ENCODE measurements at regions not wholly inside any gene's neighbourhood (a gene's known extent, or its start where the extent isn't known, plus 50 kb on each side); places are given as distances from the start of the nearest gene placed in this dataset.

DNA sequence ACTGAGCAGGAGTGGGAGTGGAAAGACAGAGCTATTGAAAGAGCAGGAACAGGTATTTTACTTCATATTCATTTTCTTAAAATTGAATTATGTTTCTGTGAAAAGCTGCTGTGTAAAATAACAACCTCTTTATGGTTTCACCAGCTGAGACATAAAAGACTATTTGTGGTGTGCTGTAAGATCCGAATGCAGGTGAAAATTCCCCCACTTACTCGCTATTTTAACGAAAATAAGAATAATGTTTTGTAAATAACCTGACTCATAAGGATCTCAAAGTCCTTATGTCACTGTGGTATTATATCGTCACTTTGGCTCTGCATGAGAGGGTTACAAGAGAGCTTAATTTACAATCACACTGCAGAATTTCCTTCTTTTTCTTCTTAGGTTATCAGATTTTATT is 65.3 kb upstream of the NFIB start:
- DNase-seq (ENCODE audit: extremely low spot score, unreplicated experiment): no peak
- Mint-ChIP-seq H3K27me3 (no peaks in the 10 kb centered on the region), H3K9me3 (no peaks in the 10 kb centered on the region), H3K27ac (no peak overlapping the region), H3K36me3 (no peaks in the 10 kb centered on the region), H3K4me3 (no peak overlapping the region), H3K4me1 (ENCODE audit: unreplicated experiment) (peaks cover 17% of the 10 kb centered on the region)
- TF ChIP-seq, protein P1, sequence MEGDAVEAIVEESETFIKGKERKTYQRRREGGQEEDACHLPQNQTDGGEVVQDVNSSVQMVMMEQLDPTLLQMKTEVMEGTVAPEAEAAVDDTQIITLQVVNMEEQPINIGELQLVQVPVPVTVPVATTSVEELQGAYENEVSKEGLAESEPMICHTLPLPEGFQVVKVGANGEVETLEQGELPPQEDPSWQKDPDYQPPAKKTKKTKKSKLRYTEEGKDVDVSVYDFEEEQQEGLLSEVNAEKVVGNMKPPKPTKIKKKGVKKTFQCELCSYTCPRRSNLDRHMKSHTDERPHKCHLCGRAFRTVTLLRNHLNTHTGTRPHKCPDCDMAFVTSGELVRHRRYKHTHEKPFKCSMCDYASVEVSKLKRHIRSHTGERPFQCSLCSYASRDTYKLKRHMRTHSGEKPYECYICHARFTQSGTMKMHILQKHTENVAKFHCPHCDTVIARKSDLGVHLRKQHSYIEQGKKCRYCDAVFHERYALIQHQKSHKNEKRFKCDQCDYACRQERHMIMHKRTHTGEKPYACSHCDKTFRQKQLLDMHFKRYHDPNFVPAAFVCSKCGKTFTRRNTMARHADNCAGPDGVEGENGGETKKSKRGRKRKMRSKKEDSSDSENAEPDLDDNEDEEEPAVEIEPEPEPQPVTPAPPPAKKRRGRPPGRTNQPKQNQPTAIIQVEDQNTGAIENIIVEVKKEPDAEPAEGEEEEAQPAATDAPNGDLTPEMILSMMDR (conservative IDR thresholded peaks at IDR 0.05): no peak

DNA sequence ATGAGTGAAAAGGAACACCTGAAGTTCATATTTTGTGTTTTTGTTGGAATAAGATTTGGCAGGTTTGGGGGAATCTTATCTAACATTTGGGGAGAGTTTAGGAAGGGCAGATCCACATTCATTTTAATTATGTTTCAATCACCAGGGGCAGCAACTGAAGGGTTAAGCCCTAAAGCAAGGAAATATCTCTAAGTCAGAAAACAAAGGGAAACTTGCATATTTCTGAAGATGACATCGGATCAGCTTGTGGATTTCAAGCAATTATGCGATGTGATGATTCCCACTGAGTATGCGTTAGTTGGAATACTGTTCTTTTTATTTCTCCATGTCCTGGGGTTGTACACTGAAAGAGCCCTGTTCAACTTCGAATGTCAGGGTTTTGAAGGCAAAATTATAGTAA is 59.8 kb upstream of the NFIB start:
- DNase-seq (ENCODE audit: extremely low spot score, unreplicated experiment): no peak
- H3K4me1 Mint-ChIP-seq (ENCODE audit: unreplicated experiment): peaks cover 15% of the 10 kb centered on the region
- H3K27me3 Mint-ChIP-seq: no peaks in the 10 kb centered on the region
- peaks cover 11% of the 10 kb centered on the region for H3K9me3 Mint-ChIP-seq
- TF ChIP-seq, protein P1 (conservative IDR thresholded peaks at IDR 0.05): no peak
- no peak overlapping the region for H3K4me3 Mint-ChIP-seq
- H3K27ac Mint-ChIP-seq: peak overlapping the region; percentile 60
- H3K36me3 Mint-ChIP-seq: no peaks in the 10 kb centered on the region

GRCh38 chr9:14373336-14373666 is 59.4 kb upstream of the NFIB start:
- TF ChIP-seq, protein P1 (conservative IDR thresholded peaks at IDR 0.05): no peak
- Mint-ChIP-seq H3K9me3 (peaks cover 11% of the 10 kb centered on the region), H3K4me3 (peak overlapping the region; percentile 35), H3K36me3 (no peaks in the 10 kb centered on the region), H3K4me1 (ENCODE audit: unreplicated experiment) (peaks cover 15% of the 10 kb centered on the region), H3K27me3 (no peaks in the 10 kb centered on the region), H3K27ac (peak overlapping the region; percentile 60)
- no peak for DNase-seq (ENCODE audit: extremely low spot score, unreplicated experiment)

DNA sequence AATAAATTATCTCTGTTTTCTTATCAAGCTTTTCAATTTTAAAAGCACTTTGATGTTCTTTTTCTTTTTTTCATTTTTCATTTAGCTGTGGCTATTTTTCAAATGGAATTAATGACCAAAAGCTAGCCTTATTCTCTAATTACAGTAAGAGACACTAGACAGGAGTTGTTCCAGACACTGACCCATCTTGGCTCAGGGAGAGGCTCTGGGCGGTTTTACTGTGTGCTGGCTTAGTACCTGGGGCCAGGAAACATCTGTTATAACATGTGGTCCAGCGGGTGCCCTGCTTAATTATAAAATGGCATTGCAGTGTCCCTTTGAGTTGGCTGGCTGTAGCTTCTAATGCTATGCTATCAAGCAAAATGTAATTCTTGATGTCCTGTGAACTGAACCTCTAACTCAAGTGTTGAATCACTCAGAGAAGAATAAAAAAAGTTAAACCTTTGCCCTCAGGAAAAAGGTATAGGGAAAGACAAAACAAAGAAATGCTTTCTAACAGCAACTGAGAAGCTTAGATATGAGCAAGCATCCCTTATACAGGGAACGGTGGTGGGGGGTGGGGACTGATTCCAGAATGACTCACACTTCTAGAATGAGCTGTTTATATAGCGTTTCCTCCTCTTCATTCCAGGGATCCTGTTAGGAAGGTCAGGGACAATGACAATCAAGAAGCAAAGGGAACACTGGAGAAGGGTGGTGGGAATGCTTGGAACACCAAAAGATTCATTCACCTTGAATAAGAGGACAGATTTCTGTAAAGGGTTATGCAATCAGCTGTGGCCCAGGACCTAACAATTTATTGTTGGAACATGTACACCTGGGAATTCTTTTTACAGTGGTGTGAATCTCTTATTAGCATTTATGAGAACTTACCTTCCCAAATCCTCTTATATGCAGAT is 58.7 kb upstream of the NFIB start:
- TF ChIP-seq, protein P1 (conservative IDR thresholded peaks at IDR 0.05): no peak
- Mint-ChIP-seq H3K4me1 (ENCODE audit: unreplicated experiment) (peaks cover 15% of the 10 kb centered on the region), H3K9me3 (peaks cover 11% of the 10 kb centered on the region), H3K36me3 (no peaks in the 10 kb centered on the region), H3K27me3 (no peaks in the 10 kb centered on the region), H3K27ac (peak overlapping the region; percentile 60), H3K4me3 (peak overlapping the region; percentile 39)
- no peak for DNase-seq (ENCODE audit: extremely low spot score, unreplicated experiment)

- H3K4me1 Mint-ChIP-seq (ENCODE audit: unreplicated experiment): peaks cover 15% of the 10 kb centered on the region
- no peak overlapping the region for H3K27ac Mint-ChIP-seq
- no peak overlapping the region for H3K4me3 Mint-ChIP-seq
- TF ChIP-seq, protein P1 (conservative IDR thresholded peaks at IDR 0.05): no peak
- peaks cover 16% of the 10 kb centered on the region for H3K9me3 Mint-ChIP-seq
- no peaks in the 10 kb centered on the region for H3K36me3 Mint-ChIP-seq
- DNase-seq (ENCODE audit: extremely low spot score, unreplicated experiment): no peak
- no peaks in the 10 kb centered on the region for H3K27me3 Mint-ChIP-seq
These were observed 55.1 kb upstream of the NFIB start for GRCh38 chr9:14369011-14369410.
